Astrocyte (in vitro differentiated cells and primary cell): ENCODE measurements at regions not wholly inside any gene's neighbourhood (a gene's known extent, or its start where the extent isn't known, plus 50 kb on each side); places are given as distances from the start of the nearest gene placed in this dataset.

Experiments
- EZH2 ChIP-seq: IDR thresholded peaks from 2 replicates; pipeline ENCODE4 v1.6.1; 2012; ENCODE audit warnings: mild to moderate bottlenecking, low read length, inconsistent platforms; ENCODE audit not compliant: insufficient read depth
- TF ChIP-seq, protein P1 (sequence below): IDR thresholded peaks from 2 replicates; pipeline ENCODE4 v1.5.1; 2011; ENCODE audit warnings: low read depth, mild to moderate bottlenecking, inconsistent platforms, low read length, moderate library complexity; ENCODE audit not compliant: insufficient read depth

DNA sequence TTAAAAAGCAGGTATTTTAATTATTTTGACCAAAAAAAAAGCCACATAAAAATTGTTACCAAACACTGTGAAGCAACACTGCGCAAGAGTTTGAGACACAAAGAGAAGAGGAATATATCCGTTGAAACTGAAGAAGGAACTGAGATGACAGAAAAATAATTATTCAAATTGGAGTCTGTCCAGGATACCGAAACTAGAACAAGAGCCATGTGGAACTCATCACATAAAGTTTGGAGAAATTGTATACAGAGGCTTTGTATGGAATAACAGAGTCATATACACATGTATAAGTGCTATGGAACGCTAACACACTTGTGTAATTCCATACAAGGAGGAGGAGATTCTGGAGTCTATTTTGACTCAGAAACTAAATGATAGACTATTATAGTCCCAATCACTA, 675.1 kb upstream of the ADGRL2 start:
- TF ChIP-seq, protein P1, sequence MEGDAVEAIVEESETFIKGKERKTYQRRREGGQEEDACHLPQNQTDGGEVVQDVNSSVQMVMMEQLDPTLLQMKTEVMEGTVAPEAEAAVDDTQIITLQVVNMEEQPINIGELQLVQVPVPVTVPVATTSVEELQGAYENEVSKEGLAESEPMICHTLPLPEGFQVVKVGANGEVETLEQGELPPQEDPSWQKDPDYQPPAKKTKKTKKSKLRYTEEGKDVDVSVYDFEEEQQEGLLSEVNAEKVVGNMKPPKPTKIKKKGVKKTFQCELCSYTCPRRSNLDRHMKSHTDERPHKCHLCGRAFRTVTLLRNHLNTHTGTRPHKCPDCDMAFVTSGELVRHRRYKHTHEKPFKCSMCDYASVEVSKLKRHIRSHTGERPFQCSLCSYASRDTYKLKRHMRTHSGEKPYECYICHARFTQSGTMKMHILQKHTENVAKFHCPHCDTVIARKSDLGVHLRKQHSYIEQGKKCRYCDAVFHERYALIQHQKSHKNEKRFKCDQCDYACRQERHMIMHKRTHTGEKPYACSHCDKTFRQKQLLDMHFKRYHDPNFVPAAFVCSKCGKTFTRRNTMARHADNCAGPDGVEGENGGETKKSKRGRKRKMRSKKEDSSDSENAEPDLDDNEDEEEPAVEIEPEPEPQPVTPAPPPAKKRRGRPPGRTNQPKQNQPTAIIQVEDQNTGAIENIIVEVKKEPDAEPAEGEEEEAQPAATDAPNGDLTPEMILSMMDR, result no peak
- TF ChIP-seq EZH2, result no peak
